Small intestine (tissue), 7 donors: ENCODE measurements at regions not wholly inside any gene's neighbourhood (a gene's known extent, or its start where the extent isn't known, plus 50 kb on each side); places are given as distances from the start of the nearest gene placed in this dataset.

Experiments used
- DNase-seq, 2 donors: peaks; one replicate each; pipeline versions ENCODE4 v3.0.0 to v3.0.0-alpha.2; 2013
- FAIRE-seq: peaks from 2 replicates; lab custom pipeline; 2012; peaks lifted over from hg19 to GRCh38; lab: Jason Lieb, UNC
- H3K27ac ChIP-seq, 3 donors: one replicate each; pipeline ENCODE4 v1.5.1; 2013; ENCODE audit warnings: low read length in 2 of 3, mild to moderate bottlenecking in 2 of 3, control low read depth in 1 of 3, inconsistent platforms in 1 of 3, low read depth in 1 of 3, moderate library complexity in 1 of 3
- H3K27me3 ChIP-seq, 3 donors: one replicate each; pipeline ENCODE4 v1.6.1; 2013; ENCODE audit warnings: low read length in 3 of 3, inconsistent platforms in 1 of 3; ENCODE audit not compliant: control insufficient read depth in 3 of 3, insufficient read depth in 3 of 3
- H3K36me3 ChIP-seq, 3 donors: one replicate each; pipeline ENCODE4 v1.6.1; 2013; ENCODE audit warnings: low read length in 3 of 3, inconsistent platforms in 1 of 3, low read depth in 1 of 3, mild to moderate bottlenecking in 1 of 3, moderate library complexity in 1 of 3; ENCODE audit not compliant: control insufficient read depth in 3 of 3, insufficient read depth in 2 of 3
- H3K4me1 ChIP-seq, 3 donors: one replicate each; pipeline ENCODE4 v1.6.1; 2013; ENCODE audit warnings: low read length in 2 of 3, inconsistent platforms in 1 of 3, low read depth in 1 of 3, mild to moderate bottlenecking in 1 of 3, moderate library complexity in 1 of 3; ENCODE audit not compliant: control insufficient read depth in 3 of 3, insufficient read depth in 2 of 3
- H3K4me3 ChIP-seq, 3 donors: one replicate each; pipeline ENCODE4 v1.5.1; 2013; ENCODE audit warnings: low read length in 3 of 3, control low read depth in 1 of 3, inconsistent platforms in 1 of 3, low read depth in 1 of 3, mild to moderate bottlenecking in 1 of 3, moderate library complexity in 1 of 3
- H3K9me3 ChIP-seq, 2 donors: one replicate each; pipeline ENCODE4 v1.6.1; 2013; ENCODE audit warnings: low read depth in 1 of 2, low read length in 1 of 2; ENCODE audit not compliant: control insufficient read depth in 2 of 2, insufficient read depth in 1 of 2
- WGBS, 3 donors: extraction: QIAGEN DNeasy Blood & Tissue Kit; methylation state at CpG; one replicate each; pipeline ENCODE4 v1.1.7; 2013; 5-methylcytosine and 5-hydroxymethylcytosine counted together
- donor health status: healthy with polysubstance abuse.
- donor health status: control.
- donor health status: control.
- donor health status: Bipolar disorder and iron deficiency.
- donor health status: healthy.

DNA sequence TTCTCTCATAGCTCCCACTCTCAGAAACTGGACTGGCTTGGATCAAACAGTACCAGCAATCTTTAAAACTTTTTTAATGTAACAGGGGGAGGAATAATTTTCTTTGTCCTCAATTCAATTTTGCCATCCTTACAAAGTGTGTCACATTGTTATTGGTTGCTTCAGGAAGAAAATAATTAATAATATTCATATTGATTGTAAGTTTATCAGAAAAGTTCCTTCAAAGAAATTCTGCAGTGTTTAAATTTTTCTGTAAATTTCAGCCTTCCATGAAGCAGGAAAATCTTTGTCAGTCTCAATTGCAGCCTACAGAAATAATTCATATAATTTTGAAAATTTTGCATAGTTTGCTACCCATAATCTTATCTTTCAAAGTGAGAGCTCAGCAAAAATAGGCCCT, 1119.1 kb upstream of the ATXN7L3B start:
- FAIRE-seq = no peak
- peaks cover 0 to under 1% of the 10 kb centered on the region in 2 donors for H3K9me3 ChIP-seq
- no peaks in the 10 kb centered on the region for H3K36me3 ChIP-seq
- no peaks in the 10 kb centered on the region for H3K4me1 ChIP-seq
- no peak for DNase-seq
- H3K4me3 ChIP-seq = no peak overlapping the region
- H3K27ac ChIP-seq = no peak overlapping the region
- H3K27me3 ChIP-seq = no peaks in the 10 kb centered on the region

- Histone ChIP-seq H3K9me3 (peaks cover 0 to 11% of the 10 kb centered on the region in 2 donors), H3K36me3 (no peaks in the 10 kb centered on the region), H3K4me1 (no peaks in the 10 kb centered on the region), H3K27ac (no peak overlapping the region), H3K27me3 (no peaks in the 10 kb centered on the region), H3K4me3 (no peak overlapping the region)
- WGBS, 3 donors = 71 to 74% (median 72%) methylated on average over 5 of the region's 5 CpGs
- FAIRE-seq = no peak
- no peak for DNase-seq
These were observed 1115.8 kb upstream of the ATXN7L3B start for GRCh38 chr12:73421832-73422231.

GRCh38 chr12:73424484-73424883, 1113.2 kb upstream of the ATXN7L3B start:
- Histone ChIP-seq H3K27ac (no peak overlapping the region), H3K36me3 (no peaks in the 10 kb centered on the region), H3K27me3 (no peaks in the 10 kb centered on the region), H3K4me1 (no peaks in the 10 kb centered on the region), H3K9me3 (peaks cover 0 to 11% of the 10 kb centered on the region in 2 donors), H3K4me3 (no peak overlapping the region)
- DNase-seq (no peak), FAIRE-seq (no peak)
- WGBS, 3 donors = 62 to 95% (median 71%) methylated on average over 2 of the region's 2 CpGs

- FAIRE-seq (no peak), DNase-seq (no peak)
- H3K27ac ChIP-seq = no peak overlapping the region
- no peaks in the 10 kb centered on the region for H3K9me3 ChIP-seq
- no peak overlapping the region for H3K4me3 ChIP-seq
- WGBS, 3 donors = 48 to 66% (median 50%) methylated on average over 2 of the region's 2 CpGs
- no peaks in the 10 kb centered on the region for H3K4me1 ChIP-seq
- no peaks in the 10 kb centered on the region for H3K27me3 ChIP-seq
- no peaks in the 10 kb centered on the region for H3K36me3 ChIP-seq
These were observed 1091.8 kb upstream of the ATXN7L3B start for GRCh38 chr12:73445658-73446324.

- DNase-seq (no peak), FAIRE-seq (no peak)
- Histone ChIP-seq H3K27me3 (no peaks in the 10 kb centered on the region), H3K4me1 (no peaks in the 10 kb centered on the region), H3K27ac (no peak overlapping the region), H3K36me3 (no peaks in the 10 kb centered on the region), H3K9me3 (no peaks in the 10 kb centered on the region), H3K4me3 (no peak overlapping the region)
- 62 to 68% (median 62%) methylated on average over 3 of the region's 3 CpGs for WGBS, 3 donors
These were observed 1084.8 kb upstream of the ATXN7L3B start for GRCh38 chr12:73452672-73453469.

- FAIRE-seq = no peak
- Histone ChIP-seq H3K4me3 (no peak overlapping the region), H3K36me3 (no peaks in the 10 kb centered on the region), H3K27ac (no peak overlapping the region), H3K9me3 (no peaks in the 10 kb centered on the region), H3K4me1 (no peaks in the 10 kb centered on the region), H3K27me3 (no peaks in the 10 kb centered on the region)
- DNase-seq = peak in 1 of 2 donors; percentile 18
These were observed 1077.4 kb upstream of the ATXN7L3B start for GRCh38 chr12:73460212-73460611.

- no peak overlapping the region for H3K4me3 ChIP-seq
- H3K36me3 ChIP-seq = no peaks in the 10 kb centered on the region
- no peak for DNase-seq
- H3K27ac ChIP-seq = no peak overlapping the region
- no peaks in the 10 kb centered on the region for H3K9me3 ChIP-seq
- no peaks in the 10 kb centered on the region for H3K27me3 ChIP-seq
- WGBS, 3 donors = 66 to 72% (median 68%) methylated on average over 4 of the region's 4 CpGs
- H3K4me1 ChIP-seq = no peaks in the 10 kb centered on the region
- FAIRE-seq = no peak
These were observed 1072.5 kb upstream of the ATXN7L3B start for GRCh38 chr12:73465106-73465505.

DNA sequence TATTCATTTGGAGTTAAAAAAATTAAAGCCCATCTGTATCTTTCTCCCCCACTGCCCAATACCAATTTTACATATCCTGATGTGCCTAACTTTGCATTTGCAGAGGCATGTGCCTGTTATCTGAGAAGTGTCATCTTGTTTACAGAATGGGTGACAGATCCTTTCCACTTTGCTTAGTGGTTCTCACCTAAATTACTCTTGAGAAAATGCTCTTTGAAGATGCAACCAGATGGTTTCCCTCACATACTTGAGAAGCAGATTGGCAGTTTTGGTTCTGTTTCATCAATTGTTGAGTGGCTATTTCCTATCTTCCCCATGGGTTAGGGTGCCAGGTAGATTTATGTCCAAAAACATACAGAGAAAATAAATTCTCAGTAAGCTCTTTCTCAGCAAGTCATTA, 1051.4 kb upstream of the ATXN7L3B start:
- Histone ChIP-seq H3K4me3 (no peak overlapping the region), H3K4me1 (no peaks in the 10 kb centered on the region), H3K36me3 (no peaks in the 10 kb centered on the region), H3K9me3 (peaks cover 0 to 6% of the 10 kb centered on the region in 2 donors), H3K27ac (no peak overlapping the region), H3K27me3 (no peaks in the 10 kb centered on the region)
- FAIRE-seq (no peak), DNase-seq (no peak)
